NCI-H226 (cell line): ENCODE measurements at regions not wholly inside any gene's neighbourhood (a gene's known extent, or its start where the extent isn't known, plus 50 kb on each side); places are given as distances from the start of the nearest gene placed in this dataset.

Experiments used
- DNase-seq: peaks from one replicate; pipeline ENCODE4 v3.0.0-alpha.2; 2015

- DNase-seq, result no peak
These were observed 591.2 kb downstream of the INSC start for GRCh38 chr11:15705891-15706290.

DNA sequence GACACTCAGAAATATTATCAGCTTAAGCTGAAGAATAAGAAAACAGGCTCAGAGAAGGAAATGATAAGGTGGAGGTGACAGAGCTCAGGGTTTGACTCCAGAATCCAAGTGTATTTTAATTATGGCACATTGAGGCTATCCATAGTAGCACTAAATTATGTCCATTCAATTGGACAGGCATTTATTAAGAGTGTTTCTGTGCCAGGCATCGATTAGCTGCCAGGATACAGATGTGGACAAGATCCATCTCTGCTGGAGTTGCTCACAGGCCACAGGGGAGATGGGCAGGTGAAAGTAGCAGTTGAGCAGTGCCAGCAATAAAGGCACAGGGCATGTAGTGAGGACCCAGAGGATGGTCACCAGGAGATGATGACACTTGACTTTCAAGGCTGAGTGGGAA, 592.5 kb downstream of the INSC start:
- DNase-seq, result no peak

- DNase-seq, result no peak
These were observed 593.2 kb downstream of the INSC start for GRCh38 chr11:15707971-15708370.

DNA sequence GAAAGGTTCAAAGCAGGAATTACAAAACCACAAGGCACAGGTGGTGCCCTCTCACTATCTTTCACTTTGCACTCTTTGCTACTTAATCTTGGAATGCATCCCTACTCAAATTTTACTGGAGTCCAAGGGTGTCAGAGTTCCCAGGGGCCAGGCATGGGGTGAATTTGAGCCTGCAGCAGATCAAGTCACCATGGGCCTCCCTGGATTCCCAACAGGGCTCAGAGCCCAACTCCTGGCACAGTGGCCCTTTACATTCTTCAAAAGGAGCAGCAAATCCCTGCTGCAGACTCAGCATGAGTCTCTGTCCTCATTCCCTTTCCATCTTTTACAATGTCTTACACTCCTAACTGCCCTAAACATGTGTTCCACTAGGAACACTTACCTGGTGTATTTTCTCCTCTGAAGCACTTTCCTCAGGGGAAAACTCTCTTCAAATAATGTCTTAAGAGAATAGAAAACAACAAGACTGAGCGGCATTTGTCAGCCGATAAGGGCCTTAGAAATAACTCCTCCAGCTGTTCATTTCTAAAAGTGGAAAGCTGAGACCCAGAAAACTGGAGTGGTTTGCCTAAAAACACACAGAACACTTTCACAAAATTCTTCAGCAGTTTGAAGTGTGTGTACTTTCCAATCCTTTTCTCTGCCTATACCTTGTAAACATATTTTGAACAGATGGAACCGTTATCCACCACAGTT, 596.0 kb downstream of the INSC start:
- DNase-seq, result no peak

DNA sequence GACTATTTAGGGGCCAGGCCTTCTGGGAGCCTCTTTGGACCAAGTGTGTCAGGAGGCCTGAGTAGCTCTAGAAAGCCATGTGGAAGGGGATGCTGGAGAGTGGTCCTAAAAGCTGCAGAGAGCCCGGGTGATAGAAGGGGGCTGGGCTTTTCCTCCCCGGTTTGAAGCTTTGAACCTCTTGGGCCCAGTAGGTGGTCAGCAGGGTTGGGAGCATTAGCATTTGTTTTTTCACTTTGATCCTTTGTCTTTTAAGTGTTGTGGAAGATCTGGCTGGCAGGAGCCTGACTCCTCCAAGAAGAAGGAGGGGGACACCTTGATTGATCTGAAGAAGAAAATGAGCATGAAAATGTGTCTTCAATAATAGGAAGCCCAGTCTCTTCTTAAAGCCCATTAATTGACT, 596.6 kb downstream of the INSC start:
- no peak for DNase-seq

GRCh38 chr11:15714641-15715399, 600.1 kb downstream of the INSC start:
- DNase-seq, result no peak

- no peak for DNase-seq
These were observed 601.8 kb downstream of the INSC start for GRCh38 chr11:15716550-15716949.

- no peak for DNase-seq
These were observed 605.7 kb downstream of the INSC start for GRCh38 chr11:15720460-15720859.

DNA sequence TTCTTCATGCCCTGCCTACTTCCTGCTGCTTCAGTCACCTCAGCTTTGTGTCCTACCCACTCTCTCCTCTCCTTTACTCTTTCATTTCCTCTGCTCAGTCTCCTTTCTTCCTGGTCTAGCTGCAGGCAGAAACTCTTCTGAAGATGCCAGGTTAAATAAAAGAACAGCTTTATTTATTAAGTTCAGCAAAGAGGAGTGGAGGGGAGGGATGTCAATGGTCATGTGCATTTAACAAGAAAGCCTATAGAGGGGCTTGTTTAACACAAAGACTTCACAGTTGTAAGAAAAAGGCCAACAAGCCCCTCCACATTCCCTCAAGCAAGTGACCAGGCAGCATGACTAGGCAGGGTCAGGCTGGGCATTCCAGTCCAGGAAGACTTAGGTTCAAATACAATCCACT, 609.2 kb downstream of the INSC start:
- DNase-seq, result no peak

DNA sequence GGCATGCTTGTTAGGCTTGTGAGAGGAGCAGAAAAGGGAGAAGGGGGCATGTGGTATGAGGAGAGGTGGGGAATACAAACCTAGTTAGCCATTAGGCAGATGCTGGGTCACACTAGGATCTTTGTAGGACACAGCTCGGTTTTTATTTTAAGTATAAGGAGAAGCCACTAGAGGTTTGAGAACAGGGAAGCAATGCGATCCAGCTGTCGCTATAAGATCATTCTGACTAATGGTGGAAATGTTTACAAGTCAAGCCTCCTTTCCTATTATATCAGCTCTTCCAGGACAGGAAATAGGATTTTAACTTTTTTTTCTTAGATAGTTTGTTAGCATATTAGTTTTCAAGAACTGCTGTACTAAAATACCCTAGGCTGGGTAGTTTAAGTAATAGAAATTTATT, 609.9 kb downstream of the INSC start:
- no peak for DNase-seq

GRCh38 chr11:15725246-15725645, 610.5 kb downstream of the INSC start:
- no peak for DNase-seq

- DNase-seq, result no peak
These were observed 611.6 kb downstream of the INSC start for GRCh38 chr11:15726221-15726746.

- no peak for DNase-seq
These were observed 612.3 kb downstream of the INSC start for GRCh38 chr11:15726893-15727519.

DNA sequence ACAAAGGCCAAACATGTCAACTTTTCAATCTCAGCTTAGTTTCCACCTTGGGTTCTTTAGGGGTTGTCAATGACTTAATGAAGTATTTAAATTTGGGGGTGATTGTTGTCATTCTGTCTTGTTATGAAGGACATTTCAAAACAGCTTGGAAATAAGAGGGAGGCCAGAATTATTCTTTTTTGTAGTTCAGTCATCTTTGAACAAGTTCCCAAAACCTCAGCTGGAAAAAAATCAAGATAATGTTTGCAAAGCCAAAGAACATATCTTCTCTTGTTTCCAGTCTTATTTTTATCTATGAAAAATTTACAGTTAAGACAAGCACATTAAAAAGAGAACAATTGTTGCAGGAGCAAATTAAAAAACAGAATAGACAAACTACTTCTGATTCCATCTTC, 612.8 kb downstream of the INSC start:
- DNase-seq, result no peak

DNA sequence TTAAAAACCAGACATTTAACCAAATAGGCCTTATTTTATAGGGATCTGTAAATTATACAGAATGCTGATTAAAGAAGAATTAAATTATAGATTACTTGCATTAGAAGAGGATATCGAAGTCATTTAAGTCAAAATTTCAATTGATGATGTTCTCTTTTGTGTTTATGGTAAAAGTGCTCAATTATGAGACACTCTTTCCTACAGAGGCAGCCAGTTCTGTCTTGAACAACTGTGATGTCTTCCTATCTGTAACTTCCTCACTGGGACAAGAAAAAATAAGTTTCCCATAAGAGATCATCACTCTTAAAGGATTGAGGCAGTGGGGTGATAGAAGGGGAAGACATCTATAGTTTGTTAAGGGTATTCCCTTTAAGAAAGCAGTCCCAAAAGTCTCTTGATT, 613.5 kb downstream of the INSC start:
- DNase-seq, result no peak

GRCh38 chr11:15730263-15730994, 615.7 kb downstream of the INSC start:
- DNase-seq, result no peak

GRCh38 chr11:15730995-15731385, 616.3 kb downstream of the INSC start:
- DNase-seq, result no peak

GRCh38 chr11:15735706-15736105, 620.6 kb downstream of the SOX6 start:
- no peak for DNase-seq

DNA sequence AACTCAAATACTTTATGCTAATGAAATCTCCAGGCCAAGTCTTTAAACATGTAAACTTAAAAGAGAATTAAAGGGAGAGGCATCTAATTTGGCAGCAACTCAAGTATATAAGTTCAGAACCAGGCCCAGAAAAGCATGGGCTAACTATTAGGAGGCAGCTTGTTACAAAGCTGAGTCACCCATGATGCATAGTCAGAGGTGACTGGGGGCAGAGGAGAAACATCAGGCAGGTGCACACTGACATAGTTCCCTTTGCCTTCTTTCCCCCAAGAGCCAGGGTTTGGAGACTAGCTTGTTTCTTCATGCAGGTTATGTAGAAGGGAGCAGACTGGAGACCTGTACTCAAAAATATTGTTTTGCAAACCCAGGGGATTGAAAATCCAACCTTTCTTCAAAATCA, 619.0 kb downstream of the SOX6 start:
- DNase-seq, result no peak

- DNase-seq, result no peak
These were observed 617.4 kb downstream of the SOX6 start for GRCh38 chr11:15738931-15739330.

- no peak for DNase-seq
These were observed 613.5 kb downstream of the SOX6 start for GRCh38 chr11:15742626-15743519.

DNA sequence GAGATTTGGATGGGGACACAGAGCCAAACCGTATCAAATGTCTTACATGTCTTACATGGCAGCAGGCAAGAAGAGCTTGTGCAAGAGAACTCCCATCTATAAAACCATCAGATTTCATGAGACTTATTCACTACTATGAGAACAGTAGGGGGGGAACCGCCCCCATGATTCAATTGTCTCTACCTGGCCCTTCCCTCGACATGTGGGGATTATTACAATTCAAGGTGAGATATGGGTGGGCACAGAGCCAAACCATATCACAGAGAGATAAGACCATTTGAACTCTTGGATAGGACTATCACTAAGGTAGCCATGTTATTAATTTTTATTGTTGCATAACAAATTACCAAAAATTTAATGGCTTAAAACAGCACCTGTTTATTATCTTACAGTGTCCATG, 611.7 kb downstream of the SOX6 start:
- DNase-seq, result no peak
